ENCODE measurements at regions not wholly inside any gene's neighbourhood (a gene's known extent, or its start where the extent isn't known, plus 50 kb on each side); places are given as distances from the start of the nearest gene placed in this dataset.
"Not testable (repeated sequence)": the region's sequence is repeated elsewhere in the genome, so short reads cannot be mapped to it uniquely, and the experiment has no call there.

- no peak for DNase-seq
Measured at GRCh38 chr2:35255826-35256225, 1099.8 kb upstream of the CRIM1 start.

GRCh38 chr2:35251156-35251555 lies 1104.4 kb upstream of the CRIM1 start:
- no peak for DNase-seq

- no peak for DNase-seq
Measured at GRCh38 chr2:35246702-35247101, 1108.9 kb upstream of the CRIM1 start.

GRCh38 chr2:35228584-35228983 lies 1127.0 kb upstream of the CRIM1 start:
- DNase-seq, result no peak

- DNase-seq, result no peak
Measured at GRCh38 chr2:35220461-35220860, 1135.1 kb upstream of the CRIM1 start.

- no peak for DNase-seq
Measured at GRCh38 chr2:35204881-35205280, 1150.7 kb upstream of the CRIM1 start.

GRCh38 chr2:35204323-35204722 lies 1151.3 kb upstream of the CRIM1 start:
- no peak for DNase-seq

- DNase-seq, result no peak
Measured at GRCh38 chr2:35199298-35199697, 1156.3 kb upstream of the CRIM1 start.

GRCh38 chr2:35185861-35186412 lies 1169.6 kb upstream of the CRIM1 start:
- DNase-seq, result no peak

GRCh38 chr2:35184471-35184870 lies 1171.1 kb upstream of the CRIM1 start:
- no peak for DNase-seq

- DNase-seq, result not testable (repeated sequence)
Measured at GRCh38 chr2:35176726-35177125, 1178.9 kb upstream of the CRIM1 start.

GRCh38 chr2:35174845-35175244 lies 1180.7 kb upstream of the CRIM1 start:
- no peak for DNase-seq

GRCh38 chr2:35172687-35173086 lies 1182.9 kb upstream of the CRIM1 start:
- no peak for DNase-seq

GRCh38 chr2:35168351-35168750 lies 1187.2 kb upstream of the CRIM1 start:
- no peak for DNase-seq

- no peak for DNase-seq
Measured at GRCh38 chr2:35163948-35164347, 1191.6 kb upstream of the CRIM1 start.

- DNase-seq, result no peak
Measured at GRCh38 chr2:35160871-35161270, 1194.7 kb upstream of the CRIM1 start.

GRCh38 chr2:35125871-35126270 lies 1229.7 kb upstream of the CRIM1 start:
- DNase-seq, result no peak

- DNase-seq, result no peak
Measured at GRCh38 chr2:35125278-35125677, 1230.3 kb upstream of the CRIM1 start.

GRCh38 chr2:35116151-35116550 lies 1239.4 kb upstream of the CRIM1 start:
- DNase-seq, result no peak

- DNase-seq, result no peak
Measured at GRCh38 chr2:35114765-35115164, 1240.8 kb upstream of the CRIM1 start.

GRCh38 chr2:35112367-35112766 lies 1243.2 kb upstream of the CRIM1 start:
- DNase-seq, result not testable (repeated sequence)

GRCh38 chr2:35104309-35104708 lies 1251.3 kb upstream of the CRIM1 start:
- DNase-seq, result no peak

- no peak for DNase-seq
Measured at GRCh38 chr2:35099342-35099741, 1256.2 kb upstream of the CRIM1 start.

- DNase-seq, result no peak
Measured at GRCh38 chr2:35082072-35082471, 1273.5 kb upstream of the CRIM1 start.

- DNase-seq, result no peak
Measured at GRCh38 chr2:35081622-35082015, 1274.0 kb upstream of the CRIM1 start.

All from NCI-H2029 treated with DMSO at 0.1 percent for 48 hours (cell line).